Lung (tissue), 11 donors: ENCODE measurements at regions not wholly inside any gene's neighbourhood (a gene's known extent, or its start where the extent isn't known, plus 50 kb on each side); places are given as distances from the start of the nearest gene placed in this dataset.

ENCODE experiments used
- ATAC-seq: fragments of 200-7000 bp; cut with Tn5 transposase; one replicate; pipeline ENCODE4 v1.9.1; 2020; ENCODE audit warnings: moderate number of reproducible peaks; ENCODE audit not compliant: insufficient read depth, low FRiP score
- DNase-seq, 3 donors: peaks; one replicate each; pipeline ENCODE4 v3.0.0-alpha.2; 2013 to 2017
- H3K27ac ChIP-seq, 2 donors: one replicate each; pipeline ENCODE4 v1.5.1; 2013; ENCODE audit warnings: mild to moderate bottlenecking in 2 of 2, moderate library complexity in 2 of 2, control low read depth in 1 of 2, inconsistent platforms in 1 of 2, low read depth in 1 of 2, low read length in 1 of 2
- H3K27me3 ChIP-seq, 3 donors: one replicate each; pipeline ENCODE4 v1.5.1; 2013; ENCODE audit warnings: low read length in 2 of 3; ENCODE audit not compliant: control insufficient read depth in 3 of 3, insufficient read depth in 3 of 3
- H3K36me3 ChIP-seq, 4 donors: one replicate each; pipeline ENCODE4 v1.5.1; 2013; ENCODE audit warnings: low read length in 4 of 4, mild to moderate bottlenecking in 1 of 4, moderate library complexity in 1 of 4; ENCODE audit not compliant: control insufficient read depth in 4 of 4, insufficient read depth in 4 of 4
- H3K4me1 ChIP-seq, 5 donors: one replicate each; pipeline ENCODE4 v1.5.1; 2013; ENCODE audit warnings: low read length in 5 of 5, mild to moderate bottlenecking in 2 of 5, moderate library complexity in 1 of 5; ENCODE audit not compliant: control insufficient read depth in 5 of 5, insufficient read depth in 5 of 5
- H3K4me3 ChIP-seq: one replicate; pipeline ENCODE4 v1.5.1; 2013; ENCODE audit warnings: mild to moderate bottlenecking, control low read depth, moderate library complexity
- H3K9ac ChIP-seq, 2 donors: one replicate each; pipeline ENCODE4 v1.5.1; 2013; ENCODE audit warnings: low read length in 2 of 2, control low read depth in 1 of 2; ENCODE audit not compliant: insufficient read depth in 1 of 2
- H3K9me3 ChIP-seq, 4 donors: one replicate each; pipeline ENCODE4 v1.5.1; 2013; ENCODE audit warnings: low read length in 3 of 4, mild to moderate bottlenecking in 1 of 4, moderate library complexity in 1 of 4; ENCODE audit not compliant: control insufficient read depth in 4 of 4, insufficient read depth in 3 of 4
- WGBS, 2 donors: extraction: QIAGEN DNeasy Blood & Tissue Kit; methylation state at CpG; one replicate each; pipeline ENCODE4 v1.1.7; 2013; 5-methylcytosine and 5-hydroxymethylcytosine counted together
- TF ChIP-seq, protein P1 (sequence below): IDR thresholded peaks from 2 replicates; pipeline ENCODE4 v1.5.1; 2012; ENCODE audit warnings: mild to moderate bottlenecking; ENCODE audit errors: control extremely low read depth, extremely low read depth
- donor health status: control.
- donor health status: control.
- donor health status: Bipolar disorder and iron deficiency.
- donor health status: healthy.
- donor health status: DM: yes; HTN: yes; CAD: no.

DNA sequence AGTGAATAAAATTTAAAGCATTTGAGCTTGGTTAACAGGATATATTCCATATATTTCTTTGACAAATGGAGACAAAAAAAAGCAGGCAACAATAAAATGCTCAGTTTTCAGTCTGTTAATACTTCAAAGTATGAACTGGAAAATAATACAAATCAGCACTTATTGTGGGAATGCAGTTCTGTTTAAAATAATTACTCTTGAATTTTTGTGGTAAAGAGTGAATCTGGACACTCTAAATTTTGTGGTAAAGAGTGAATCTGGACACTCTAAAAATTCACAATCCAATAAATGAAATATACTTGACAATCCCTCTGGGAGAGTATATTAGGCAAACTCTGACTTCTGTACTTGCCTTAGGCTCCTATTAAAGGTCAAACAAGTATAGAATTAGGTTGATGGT, 141.9 kb upstream of the RASA1 start:
- Histone ChIP-seq H3K9me3 (no peaks in the 10 kb centered on the region), H3K27ac (no peak overlapping the region), H3K4me1 (no peaks in the 10 kb centered on the region), H3K9ac (no peak overlapping the region), H3K36me3 (no peaks in the 10 kb centered on the region), H3K4me3 (no peak overlapping the region), H3K27me3 (no peaks in the 10 kb centered on the region)
- no peak for DNase-seq
- TF ChIP-seq, protein P1, sequence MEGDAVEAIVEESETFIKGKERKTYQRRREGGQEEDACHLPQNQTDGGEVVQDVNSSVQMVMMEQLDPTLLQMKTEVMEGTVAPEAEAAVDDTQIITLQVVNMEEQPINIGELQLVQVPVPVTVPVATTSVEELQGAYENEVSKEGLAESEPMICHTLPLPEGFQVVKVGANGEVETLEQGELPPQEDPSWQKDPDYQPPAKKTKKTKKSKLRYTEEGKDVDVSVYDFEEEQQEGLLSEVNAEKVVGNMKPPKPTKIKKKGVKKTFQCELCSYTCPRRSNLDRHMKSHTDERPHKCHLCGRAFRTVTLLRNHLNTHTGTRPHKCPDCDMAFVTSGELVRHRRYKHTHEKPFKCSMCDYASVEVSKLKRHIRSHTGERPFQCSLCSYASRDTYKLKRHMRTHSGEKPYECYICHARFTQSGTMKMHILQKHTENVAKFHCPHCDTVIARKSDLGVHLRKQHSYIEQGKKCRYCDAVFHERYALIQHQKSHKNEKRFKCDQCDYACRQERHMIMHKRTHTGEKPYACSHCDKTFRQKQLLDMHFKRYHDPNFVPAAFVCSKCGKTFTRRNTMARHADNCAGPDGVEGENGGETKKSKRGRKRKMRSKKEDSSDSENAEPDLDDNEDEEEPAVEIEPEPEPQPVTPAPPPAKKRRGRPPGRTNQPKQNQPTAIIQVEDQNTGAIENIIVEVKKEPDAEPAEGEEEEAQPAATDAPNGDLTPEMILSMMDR, result no peak
- no peak for ATAC-seq

DNA sequence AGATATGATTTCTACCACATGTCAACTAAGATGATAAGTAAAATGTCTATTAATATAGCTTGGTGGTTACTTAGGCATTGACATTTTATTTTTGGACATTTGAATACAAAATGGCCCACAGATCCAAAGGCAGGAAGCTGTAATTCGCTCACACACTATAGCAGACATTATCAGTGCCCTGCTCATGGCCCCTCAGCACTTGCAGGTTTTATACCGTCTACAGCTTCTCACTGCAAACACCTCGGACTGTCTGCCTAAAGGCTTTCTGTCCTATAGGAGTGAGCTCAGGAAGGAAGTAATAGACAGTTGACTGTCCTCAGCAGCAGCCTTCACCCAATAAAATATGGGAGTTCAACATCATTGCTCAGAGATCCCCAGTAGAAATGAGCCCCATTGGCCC, 140.8 kb upstream of the RASA1 start:
- WGBS, 2 donors, result 58 to 81% methylated on average over 3 of the region's 3 CpGs
- Histone ChIP-seq H3K27me3 (no peaks in the 10 kb centered on the region), H3K4me3 (no peak overlapping the region), H3K4me1 (no peaks in the 10 kb centered on the region), H3K27ac (no peak overlapping the region), H3K9ac (no peak overlapping the region), H3K9me3 (no peaks in the 10 kb centered on the region), H3K36me3 (no peaks in the 10 kb centered on the region)
- TF ChIP-seq, protein P1, result no peak
- DNase-seq (no peak), ATAC-seq (no peak)

DNA sequence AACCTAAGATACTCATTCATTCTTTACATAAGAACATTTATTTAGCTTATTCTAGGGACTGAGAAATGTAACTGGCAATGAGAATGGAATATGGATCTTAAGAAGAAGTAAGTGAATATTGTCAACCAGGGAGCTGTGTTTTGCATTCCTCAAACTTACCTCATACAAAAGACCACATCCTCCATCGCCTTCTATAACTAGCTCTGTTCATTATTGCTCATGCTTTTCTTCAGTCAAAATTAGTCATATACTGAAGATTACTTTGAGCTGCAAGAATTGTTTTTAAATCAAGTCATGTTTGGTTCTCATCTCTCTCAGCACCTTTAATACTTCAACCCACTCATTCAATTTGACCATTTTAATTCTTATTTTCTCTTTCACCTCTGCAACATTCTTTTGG, 140.3 kb upstream of the RASA1 start:
- WGBS, 2 donors, result 85% methylated on average over 1 of the region's 1 CpG
- no peak overlapping the region for H3K4me3 ChIP-seq
- no peak overlapping the region for H3K9ac ChIP-seq
- H3K36me3 ChIP-seq, result no peaks in the 10 kb centered on the region
- no peaks in the 10 kb centered on the region for H3K27me3 ChIP-seq
- TF ChIP-seq, protein P1, result no peak
- no peaks in the 10 kb centered on the region for H3K9me3 ChIP-seq
- no peak overlapping the region for H3K27ac ChIP-seq
- no peaks in the 10 kb centered on the region for H3K4me1 ChIP-seq
- no peak for DNase-seq
- ATAC-seq, result no peak

DNA sequence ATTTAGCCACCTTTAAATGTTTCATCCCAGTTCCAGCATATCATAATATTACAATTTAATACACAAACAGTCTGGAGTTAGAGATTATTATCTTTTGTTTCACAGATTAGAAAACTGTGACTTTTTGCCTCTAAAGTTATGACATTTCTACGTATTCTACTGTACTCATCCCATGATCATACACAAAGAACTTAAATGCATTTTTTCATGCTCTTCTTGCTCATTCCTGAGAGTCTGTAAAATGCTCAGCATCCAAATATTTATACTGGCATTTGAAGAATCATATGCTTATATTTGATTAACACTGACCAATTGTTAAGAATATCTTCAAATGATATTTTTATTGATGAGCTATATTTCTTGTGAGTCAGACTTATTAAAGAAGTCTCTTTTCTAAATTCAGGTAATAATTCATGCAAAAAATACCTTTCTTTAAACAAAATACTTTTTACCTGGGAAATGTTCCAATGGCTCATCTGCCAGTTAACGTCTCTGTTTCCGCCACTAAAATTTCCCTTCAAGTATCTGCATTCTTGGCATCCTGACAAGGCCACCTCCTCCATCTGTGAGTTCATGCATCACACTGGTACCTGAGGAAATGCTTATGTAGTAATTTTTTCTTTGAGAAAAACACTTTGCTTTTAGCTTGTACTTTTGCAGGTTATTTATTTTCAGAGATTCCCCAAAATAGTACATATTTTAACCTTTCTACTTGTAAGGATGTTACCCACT, 139.6 kb upstream of the RASA1 start:
- no peak overlapping the region for H3K4me3 ChIP-seq
- DNase-seq (peak in 1 of 3 donors; percentile 7), ATAC-seq (no peak)
- TF ChIP-seq, protein P1, result no peak
- H3K9me3 ChIP-seq, result no peaks in the 10 kb centered on the region
- no peak overlapping the region for H3K9ac ChIP-seq
- WGBS, 2 donors, result 66 to 79% methylated on average over 3 of the region's 3 CpGs
- no peaks in the 10 kb centered on the region for H3K36me3 ChIP-seq
- no peaks in the 10 kb centered on the region for H3K27me3 ChIP-seq
- no peaks in the 10 kb centered on the region for H3K4me1 ChIP-seq
- no peak overlapping the region for H3K27ac ChIP-seq
